Naive thymus-derived CD8-positive, alpha-beta T cell (primary cell): ENCODE measurements at regions not wholly inside any gene's neighbourhood (a gene's known extent, or its start where the extent isn't known, plus 50 kb on each side); places are given as distances from the start of the nearest gene placed in this dataset.

ENCODE experiments used
- ATAC-seq, 2 donors: fragments of 150-1000 bp; cut with Tn5 transposase in 1 of 2; sonication (Bioruptor Pico), chemical (Tn5 transposase) in 1 of 2; 1 replicate in 1 of 2; 2 replicates in 1 of 2; pipeline ENCODE4 v1.10.0; 2021; ENCODE audit warnings: mild to moderate bottlenecking in 2 of 2, moderate library complexity in 2 of 2
- POLR2A ChIA-PET: fragments of 350-600 bp; sonication (Branson Sonifier 250); formaldehyde crosslinking; loops from one replicate; lab custom pipeline; 2021; ENCODE audit warnings: antibody characterized with exemption; lab: Charles Lee
- DNase-seq, 10 donors: peaks; one replicate each; pipeline versions ENCODE4 v3.0.0 to v3.0.0-alpha.2; 2020 to 2022
- H3K27ac Mint-ChIP-seq, 10 donors: one replicate each; pipeline ENCODE4 v1.8.0; 2020 to 2022; ENCODE audit warnings: mild to moderate bottlenecking in 10 of 10, mixed read lengths in 10 of 10, moderate library complexity in 4 of 10, inconsistent platforms in 1 of 10
- H3K27me3 Mint-ChIP-seq, 5 donors: one replicate each; pipeline ENCODE4 v1.8.0; 2021 to 2022; ENCODE audit warnings: mixed read lengths in 5 of 5
- H3K36me3 Mint-ChIP-seq, 3 donors: one replicate each; pipeline ENCODE4 v1.8.0; 2020 to 2022; ENCODE audit warnings: mixed read lengths in 3 of 3, mild to moderate bottlenecking in 2 of 3, inconsistent platforms in 1 of 3
- H3K4me1 Mint-ChIP-seq, 4 donors: one replicate each; pipeline ENCODE4 v1.8.0; 2021 to 2022; ENCODE audit warnings: mixed read lengths in 4 of 4
- H3K4me3 Mint-ChIP-seq, 10 donors: one replicate each; pipeline ENCODE4 v1.8.0; 2020 to 2022; ENCODE audit warnings: mild to moderate bottlenecking in 10 of 10, mixed read lengths in 10 of 10, moderate library complexity in 6 of 10, inconsistent platforms in 1 of 10
- H3K9me3 Mint-ChIP-seq, 9 donors: one replicate each; pipeline ENCODE4 v1.8.0; 2020 to 2022; ENCODE audit warnings: mixed read lengths in 9 of 9, mild to moderate bottlenecking in 3 of 9, inconsistent platforms in 1 of 9, moderate library complexity in 1 of 9

- POLR2A ChIA-PET, result no interaction called here
- peak overlapping the region in 1 of 10 donors; percentile 36 for H3K27ac Mint-ChIP-seq
- peaks cover 0 to 6% (median 2%) of the 10 kb centered on the region in 5 donors for H3K27me3 Mint-ChIP-seq
- DNase-seq (no peak), ATAC-seq (no peak)
- H3K4me3 Mint-ChIP-seq, result no peak overlapping the region
- H3K9me3 Mint-ChIP-seq, result no peaks in the 10 kb centered on the region
- peaks cover 0 to 4% (median 1%) of the 10 kb centered on the region in 4 donors for H3K4me1 Mint-ChIP-seq
- no peaks in the 10 kb centered on the region for H3K36me3 Mint-ChIP-seq
These were observed 253.1 kb downstream of the TLR4 start for GRCh38 chr9:117957267-117957666.

- ATAC-seq, result no peak
- no peaks in the 10 kb centered on the region for H3K9me3 Mint-ChIP-seq
- POLR2A ChIA-PET, result no interaction called here
- H3K27me3 Mint-ChIP-seq, result peaks cover 0 to 6% (median 2%) of the 10 kb centered on the region in 5 donors
- peaks cover 0 to 4% (median 1%) of the 10 kb centered on the region in 4 donors for H3K4me1 Mint-ChIP-seq
- H3K36me3 Mint-ChIP-seq, result no peaks in the 10 kb centered on the region
- H3K27ac Mint-ChIP-seq, result no peak overlapping the region
- DNase-seq, result no peak
- H3K4me3 Mint-ChIP-seq, result no peak overlapping the region
These were observed 254.5 kb downstream of the TLR4 start for GRCh38 chr9:117958726-117959125.

GRCh38 chr9:117963493-117964090 is 259.4 kb downstream of the TLR4 start:
- H3K4me1 Mint-ChIP-seq, result peaks cover 0 to 4% (median 0%) of the 10 kb centered on the region in 4 donors

GRCh38 chr9:117970276-117971050 is 266.3 kb downstream of the TLR4 start:
- no peak overlapping the region for H3K27ac Mint-ChIP-seq
- no peak for DNase-seq
- POLR2A ChIA-PET, result no interaction called here
- H3K27me3 Mint-ChIP-seq, result peaks cover 0 to 14% (median 10%) of the 10 kb centered on the region in 5 donors
- no peak overlapping the region for H3K4me3 Mint-ChIP-seq
- no peak for ATAC-seq
- H3K9me3 Mint-ChIP-seq, result peaks cover 0 to 10% (median 0%) of the 10 kb centered on the region in 9 donors
- H3K4me1 Mint-ChIP-seq, result peaks cover 0 to 2% (median 0%) of the 10 kb centered on the region in 4 donors
- H3K36me3 Mint-ChIP-seq, result peaks cover 0 to 3% (median 0%) of the 10 kb centered on the region in 3 donors

More at GRCh38 chr9:117963493-117964090, 259.4 kb downstream of the TLR4 start:
- Mint-ChIP-seq H3K9me3 (peaks cover 0 to 7% (median 0%) of the 10 kb centered on the region in 9 donors), H3K4me3 (no peak overlapping the region), H3K27me3 (peaks cover 0 to 9% (median 4%) of the 10 kb centered on the region in 5 donors), H3K36me3 (peaks cover 0 to 3% (median 0%) of the 10 kb centered on the region in 3 donors), H3K27ac (no peak overlapping the region)
- ATAC-seq, result no peak
- no peak for DNase-seq
- POLR2A ChIA-PET, result no interaction called here

GRCh38 chr9:117974108-117974507 is 269.9 kb downstream of the TLR4 start:
- ATAC-seq, result no peak
- Mint-ChIP-seq H3K27me3 (peaks cover 5 to 17% (median 8%) of the 10 kb centered on the region in 5 donors), H3K4me1 (no peaks in the 10 kb centered on the region), H3K36me3 (no peaks in the 10 kb centered on the region), H3K9me3 (peaks cover 0 to 4% (median 0%) of the 10 kb centered on the region in 9 donors), H3K27ac (no peak overlapping the region), H3K4me3 (no peak overlapping the region)
- DNase-seq, result no peak
- POLR2A ChIA-PET, result no interaction called here

GRCh38 chr9:117979914-117980313 is 275.7 kb downstream of the TLR4 start:
- Mint-ChIP-seq H3K9me3 (peaks cover 0 to 2% (median 0%) of the 10 kb centered on the region in 9 donors), H3K27me3 (peaks cover 1 to 11% (median 8%) of the 10 kb centered on the region in 5 donors), H3K4me3 (no peak overlapping the region), H3K4me1 (no peaks in the 10 kb centered on the region), H3K36me3 (no peaks in the 10 kb centered on the region), H3K27ac (no peak overlapping the region)
- POLR2A ChIA-PET, result no interaction called here
- ATAC-seq, result no peak
- DNase-seq, result no peak

GRCh38 chr9:117987945-117988344 is 283.7 kb downstream of the TLR4 start:
- peaks cover 0 to 5% (median 2%) of the 10 kb centered on the region in 5 donors for H3K27me3 Mint-ChIP-seq
- POLR2A ChIA-PET, result no interaction called here

GRCh38 chr9:117992006-117992405 is 287.8 kb downstream of the TLR4 start:
- Mint-ChIP-seq H3K27me3 (peaks cover 0 to 8% (median 1%) of the 10 kb centered on the region in 5 donors), H3K4me1 (no peaks in the 10 kb centered on the region), H3K9me3 (no peaks in the 10 kb centered on the region), H3K36me3 (peaks cover 0 to 3% (median 0%) of the 10 kb centered on the region in 3 donors), H3K27ac (no peak overlapping the region), H3K4me3 (no peak overlapping the region)
- POLR2A ChIA-PET, result no interaction called here
- ATAC-seq, result no peak
- no peak for DNase-seq

More at GRCh38 chr9:117987945-117988344, 283.7 kb downstream of the TLR4 start:
- DNase-seq (no peak), ATAC-seq (no peak)
- Mint-ChIP-seq H3K4me3 (no peak overlapping the region), H3K4me1 (no peaks in the 10 kb centered on the region), H3K9me3 (peaks cover 0 to 5% (median 0%) of the 10 kb centered on the region in 9 donors), H3K27ac (no peak overlapping the region), H3K36me3 (peaks cover 0 to 4% (median 0%) of the 10 kb centered on the region in 3 donors)

- DNase-seq (no peak), ATAC-seq (no peak)
- POLR2A ChIA-PET, result no interaction called here
- H3K4me1 Mint-ChIP-seq, result no peaks in the 10 kb centered on the region
- H3K27ac Mint-ChIP-seq, result no peak overlapping the region
- H3K9me3 Mint-ChIP-seq, result peaks cover 0 to 5% (median 0%) of the 10 kb centered on the region in 9 donors
- H3K4me3 Mint-ChIP-seq, result no peak overlapping the region
- peaks cover 0 to 8% (median 5%) of the 10 kb centered on the region in 5 donors for H3K27me3 Mint-ChIP-seq
- no peaks in the 10 kb centered on the region for H3K36me3 Mint-ChIP-seq
These were observed 296.4 kb downstream of the TLR4 start for GRCh38 chr9:118000581-118000980.

GRCh38 chr9:118003240-118003639 is 299.0 kb downstream of the TLR4 start:
- H3K4me1 Mint-ChIP-seq, result no peaks in the 10 kb centered on the region
- H3K36me3 Mint-ChIP-seq, result no peaks in the 10 kb centered on the region
- peaks cover 0 to 12% (median 6%) of the 10 kb centered on the region in 5 donors for H3K27me3 Mint-ChIP-seq
- H3K9me3 Mint-ChIP-seq, result peaks cover 0 to 6% (median 0%) of the 10 kb centered on the region in 9 donors
- POLR2A ChIA-PET, result no interaction called here
- no peak for DNase-seq
- no peak for ATAC-seq
- no peak overlapping the region for H3K4me3 Mint-ChIP-seq
- H3K27ac Mint-ChIP-seq, result no peak overlapping the region

- POLR2A ChIA-PET, result no interaction called here
- DNase-seq (no peak), ATAC-seq (no peak)
- Mint-ChIP-seq H3K4me3 (no peak overlapping the region), H3K27ac (no peak overlapping the region), H3K27me3 (peaks cover 0 to 10% (median 3%) of the 10 kb centered on the region in 5 donors), H3K4me1 (no peaks in the 10 kb centered on the region), H3K9me3 (peaks cover 0 to 4% (median 0%) of the 10 kb centered on the region in 9 donors), H3K36me3 (no peaks in the 10 kb centered on the region)
These were observed 304.0 kb downstream of the TLR4 start for GRCh38 chr9:118008246-118008645.

- ATAC-seq (no peak), DNase-seq (no peak)
- H3K9me3 Mint-ChIP-seq, result peaks cover 0 to 7% (median 0%) of the 10 kb centered on the region in 9 donors
- H3K4me3 Mint-ChIP-seq, result no peak overlapping the region
- POLR2A ChIA-PET, result no interaction called here
- H3K36me3 Mint-ChIP-seq, result no peaks in the 10 kb centered on the region
- no peak overlapping the region for H3K27ac Mint-ChIP-seq
- peaks cover 1 to 10% (median 3%) of the 10 kb centered on the region in 5 donors for H3K27me3 Mint-ChIP-seq
- H3K4me1 Mint-ChIP-seq, result no peaks in the 10 kb centered on the region
These were observed 305.4 kb downstream of the TLR4 start for GRCh38 chr9:118009614-118010013.

- Mint-ChIP-seq H3K4me3 (no peak overlapping the region), H3K27me3 (peaks cover 0 to 4% (median 1%) of the 10 kb centered on the region in 5 donors), H3K36me3 (peaks cover 0 to 4% (median 2%) of the 10 kb centered on the region in 3 donors), H3K27ac (no peak overlapping the region), H3K9me3 (peaks cover 1 to 18% (median 6%) of the 10 kb centered on the region in 9 donors), H3K4me1 (no peaks in the 10 kb centered on the region)
- peak in 1 of 10 donors; percentile 59 for DNase-seq
- no peak for ATAC-seq
- POLR2A ChIA-PET, result no interaction called here
These were observed 313.5 kb downstream of the TLR4 start for GRCh38 chr9:118017607-118018122.
